OCI-LY3 (cell line): ENCODE measurements at regions not wholly inside any gene's neighbourhood (a gene's known extent, or its start where the extent isn't known, plus 50 kb on each side); places are given as distances from the start of the nearest gene placed in this dataset.

Experiments
- H2AFZ ChIP-seq: fragments of 200-600, 300-600 bp; shearing (Covaris generic); 2 replicates; pipeline ENCODE4 v1.6.0; 2014; ENCODE audit warnings: antibody characterized with exemption, low read depth, low read length
- H3K27ac ChIP-seq: fragments of 200-600, 300-600 bp; sonication (generic); 2 replicates; pipeline ENCODE4 v1.5.1; 2014; ENCODE audit warnings: mild to moderate bottlenecking, low read length, moderate library complexity, mixed read lengths
- H3K27me3 ChIP-seq: fragments of 200-600, 300-600 bp; sonication (generic); 2 replicates; pipeline ENCODE4 v1.6.1; 2014; ENCODE audit warnings: low read depth, low read length, mixed read lengths
- H3K36me3 ChIP-seq: fragments of 200-600, 300-600 bp; sonication (generic); replicated peaks from 2 replicates; pipeline ENCODE3; 2014; ENCODE audit warnings: low read depth, low read length, mixed read lengths
- H3K4me1 ChIP-seq: fragments of 300-600, 200-600 bp; sonication (generic); 2 replicates; pipeline ENCODE4 v1.6.1; 2014; ENCODE audit warnings: low read length, mixed read lengths
- H3K4me2 ChIP-seq: fragments of 200-600, 300-600 bp; sonication (generic); 2 replicates; pipeline ENCODE4 v1.6.1; 2014; ENCODE audit warnings: low read length, mixed read lengths
- H3K4me3 ChIP-seq: fragments of 300-600, 200-600 bp; sonication (generic); 2 replicates; pipeline ENCODE4 v1.5.1; 2014; ENCODE audit warnings: antibody characterized with exemption, mild to moderate bottlenecking, low read length, moderate library complexity
- H3K79me2 ChIP-seq: fragments of 300-600, 200-600 bp; shearing (Covaris generic); 2 replicates; pipeline ENCODE4 v1.6.1; 2014; ENCODE audit warnings: mild to moderate bottlenecking, low read length, mixed read lengths
- H3K9ac ChIP-seq: fragments of 300-600, 200-600 bp; shearing (Covaris generic); 2 replicates; pipeline ENCODE4 v1.6.0; 2014; ENCODE audit warnings: mild to moderate bottlenecking, low read length, moderate library complexity
- H3K9me3 ChIP-seq: fragments of 200-600, 300-600 bp; shearing (Covaris generic); 2 replicates; pipeline ENCODE4 v1.6.1; 2014; ENCODE audit warnings: low read length, mixed read lengths; ENCODE audit not compliant: insufficient read depth
- H4K20me1 ChIP-seq: fragments of 200-600, 300-600 bp; sonication (generic); 2 replicates; pipeline ENCODE4 v1.6.1; 2016; ENCODE audit warnings: low read length, mixed read lengths; ENCODE audit not compliant: insufficient read depth
- CTCF ChIP-seq: fragments of 200-600, 300-600 bp; sonication (generic); IDR thresholded peaks from 2 replicates; pipeline ENCODE4 v1.5.1; 2014; ENCODE audit warnings: antibody characterized with exemption, low read length, low read depth
- EZH2phosphoT487 ChIP-seq: fragments of 200-600 bp; shearing (Covaris generic); IDR thresholded peaks from 2 replicates; pipeline ENCODE4 v1.6.1; 2018; ENCODE audit warnings: antibody characterized with exemption, mixed run types, low read depth

GRCh38 chr6:9848094-9848493 lies 566.8 kb downstream of the TFAP2A start:
- Histone ChIP-seq H4K20me1 (no peaks in the 10 kb centered on the region), H3K27me3 (no peaks in the 10 kb centered on the region), H3K9ac (no peak overlapping the region), H3K79me2 (no peaks in the 10 kb centered on the region), H2AFZ (no peak overlapping the region), H3K4me3 (no peak overlapping the region), H3K9me3 (0 out of 2 replicates have a peak, but pooled peaks cover 5% of the 10 kb centered on the region), H3K4me1 (no peaks in the 10 kb centered on the region), H3K36me3 (no peaks in the 10 kb centered on the region), H3K4me2 (no peak overlapping the region), H3K27ac (no peak overlapping the region)
- no peak for TF ChIP-seq EZH2phosphoT487
- TF ChIP-seq CTCF, result no peak

GRCh38 chr6:9841886-9842725 lies 572.8 kb downstream of the TFAP2A start:
- Histone ChIP-seq H3K9ac (no peak overlapping the region), H3K36me3 (no peaks in the 10 kb centered on the region), H3K4me3 (no peak overlapping the region), H3K9me3 (0 out of 2 replicates have a peak, but pooled peaks cover 5% of the 10 kb centered on the region), H3K4me2 (no peak overlapping the region), H4K20me1 (no peaks in the 10 kb centered on the region), H2AFZ (no peak overlapping the region), H3K27me3 (no peaks in the 10 kb centered on the region), H3K4me1 (no peaks in the 10 kb centered on the region), H3K27ac (no peak overlapping the region), H3K79me2 (no peaks in the 10 kb centered on the region)
- TF ChIP-seq CTCF (no peak), EZH2phosphoT487 (no peak)

GRCh38 chr6:9834233-9834632 lies 580.6 kb downstream of the TFAP2A start:
- Histone ChIP-seq H3K27me3 (no peaks in the 10 kb centered on the region), H3K4me1 (no peaks in the 10 kb centered on the region), H3K27ac (no peak overlapping the region), H3K36me3 (no peaks in the 10 kb centered on the region), H3K79me2 (no peaks in the 10 kb centered on the region), H3K4me2 (no peak overlapping the region), H4K20me1 (no peaks in the 10 kb centered on the region), H3K9me3 (no peaks in the 10 kb centered on the region), H3K4me3 (no peak overlapping the region), H3K9ac (no peak overlapping the region), H2AFZ (no peak overlapping the region)
- TF ChIP-seq CTCF (no peak), EZH2phosphoT487 (no peak)

GRCh38 chr6:9831783-9832182 lies 583.1 kb downstream of the TFAP2A start:
- no peaks in the 10 kb centered on the region for H3K4me1 ChIP-seq
- TF ChIP-seq CTCF (no peak), EZH2phosphoT487 (no peak)
- H3K79me2 ChIP-seq, result no peaks in the 10 kb centered on the region
- H3K4me2 ChIP-seq, result no peak overlapping the region
- H3K9ac ChIP-seq, result no peak overlapping the region
- no peaks in the 10 kb centered on the region for H3K9me3 ChIP-seq
- no peaks in the 10 kb centered on the region for H3K36me3 ChIP-seq
- no peak overlapping the region for H3K4me3 ChIP-seq
- H4K20me1 ChIP-seq, result no peaks in the 10 kb centered on the region
- no peak overlapping the region for H2AFZ ChIP-seq
- no peak overlapping the region for H3K27ac ChIP-seq
- no peaks in the 10 kb centered on the region for H3K27me3 ChIP-seq
